ENCODE measurements at regions not wholly inside any gene's neighbourhood (a gene's known extent, or its start where the extent isn't known, plus 50 kb on each side); places are given as distances from the start of the nearest gene placed in this dataset.

GRCh38 chr9:82148426-82148810, 159.8 kb downstream of the SPATA31D1 start:
- no peak for TF ChIP-seq EZH2 (IDR thresholded peaks at IDR 0.05)
- TF ChIP-seq CTCF (IDR thresholded peaks at IDR 0.05): no peak
- no peak for TF ChIP-seq EZH2phosphoT487 (IDR thresholded peaks at IDR 0.05)
